GM12873 (cell line): ENCODE measurements at regions not wholly inside any gene's neighbourhood (a gene's known extent, or its start where the extent isn't known, plus 50 kb on each side); places are given as distances from the start of the nearest gene placed in this dataset.

Experiments used
- CTCF ChIP-seq: IDR thresholded peaks from 2 replicates; pipeline ENCODE4 v1.5.1; 2012; ENCODE audit warnings: low read depth, mild to moderate bottlenecking, moderate library complexity, low read length, control low read depth; ENCODE audit not compliant: insufficient read depth; ENCODE audit errors: missing control alignments

GRCh38 chr2:240322991-240323390 is 112.5 kb upstream of the GPC1 start:
- no peak for TF ChIP-seq CTCF

- no peak for TF ChIP-seq CTCF
Observed at GRCh38 chr2:240323601-240324291, 111.7 kb upstream of the GPC1 start.

- no peak for TF ChIP-seq CTCF
Observed at GRCh38 chr2:240324312-240325015, 111.0 kb upstream of the GPC1 start.

DNA sequence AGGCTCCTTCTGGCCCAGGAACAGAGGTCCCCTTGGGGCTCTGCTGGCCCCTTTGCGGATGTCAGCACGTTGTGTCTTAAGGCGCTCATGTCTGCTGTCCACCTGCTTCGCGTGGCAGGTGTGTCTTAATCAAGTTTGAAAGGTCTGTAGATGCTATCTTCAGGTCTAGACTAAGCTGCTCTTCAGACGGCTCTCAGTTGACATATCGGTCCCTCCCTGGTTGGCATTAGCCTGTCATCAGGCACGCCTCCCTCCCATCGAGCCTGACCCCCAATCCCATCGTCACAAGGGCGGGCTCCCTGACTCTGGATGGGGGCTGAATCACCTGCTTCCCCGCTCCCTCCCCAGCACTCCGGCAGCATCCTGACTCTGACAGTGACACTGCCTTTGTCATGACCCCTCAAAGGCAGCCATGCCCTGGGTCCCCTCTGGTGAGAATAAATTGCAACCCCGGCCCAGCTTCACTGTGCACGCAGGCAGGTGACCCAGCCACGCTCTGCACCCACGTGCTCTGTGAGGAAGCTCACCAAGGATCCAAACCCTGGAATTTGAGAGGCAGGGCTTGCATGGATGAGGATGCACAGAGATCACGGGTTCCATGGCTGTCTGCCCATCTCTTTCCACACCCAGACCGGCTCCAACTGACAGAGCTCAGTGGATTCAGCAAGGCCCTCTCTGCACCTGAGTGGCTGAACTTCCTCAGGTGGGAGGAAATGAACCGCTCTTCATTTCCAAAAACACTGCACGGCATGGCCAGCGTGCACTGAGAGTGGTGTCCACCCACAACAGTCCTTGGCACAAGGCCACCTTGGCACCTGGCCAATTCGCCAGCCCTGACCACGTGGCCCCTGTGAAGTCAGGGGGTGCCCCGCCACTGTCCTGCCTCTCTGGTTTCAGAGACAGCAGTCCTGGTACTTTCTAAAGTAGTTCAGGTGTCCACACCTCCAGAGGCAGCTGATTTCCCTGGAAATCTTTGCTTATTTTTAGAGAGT is 110.2 kb upstream of the GPC1 start:
- no peak for TF ChIP-seq CTCF

- no peak for TF ChIP-seq CTCF
Observed at GRCh38 chr2:240326246-240326645, 109.2 kb upstream of the GPC1 start.

DNA sequence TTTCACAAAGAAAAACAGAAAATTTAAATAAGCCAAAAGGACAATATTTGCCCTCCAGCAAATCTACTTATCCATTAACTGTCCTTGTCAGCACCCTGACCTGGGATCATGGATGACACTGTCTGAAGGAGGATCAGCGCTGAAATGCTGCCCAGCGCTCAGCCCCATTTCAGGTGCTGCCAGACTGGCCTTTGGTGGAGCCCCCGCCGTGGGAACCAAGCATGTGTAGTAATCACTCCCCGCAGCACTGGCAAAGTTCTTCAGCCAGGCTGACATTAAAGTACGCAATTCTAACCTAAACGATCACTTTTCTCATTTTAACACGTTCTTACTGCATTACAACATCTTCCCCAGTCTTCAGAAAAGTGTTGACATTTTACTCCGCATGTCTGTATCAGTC is 108.6 kb upstream of the GPC1 start:
- TF ChIP-seq CTCF, result no peak

- TF ChIP-seq CTCF, result no peak
Observed at GRCh38 chr2:240327566-240327965, 107.9 kb upstream of the GPC1 start.
